ENCODE measurements at regions not wholly inside any gene's neighbourhood (a gene's known extent, or its start where the extent isn't known, plus 50 kb on each side); places are given as distances from the start of the nearest gene placed in this dataset.

GRCh38 chr20:39916236-39916765, 772.7 kb downstream of the MAFB start:
- Histone ChIP-seq H3K9me2 (replicated peaks; ENCODE audit: low read length) (no peaks in the 10 kb centered on the region), H3K4me3 (ENCODE audit: low read length) (no peak overlapping the region), H3K4me1 (ENCODE audit: insufficient read depth, low read length) (no peaks in the 10 kb centered on the region), H3F3A (ENCODE audit: low read length, unreplicated experiment) (no peaks in the 10 kb centered on the region), H3K9ac (ENCODE audit: low read length) (no peak overlapping the region), H2AFZ (ENCODE audit: low read length) (no peak overlapping the region), H3K27ac (ENCODE audit: low read length) (no peak overlapping the region), H3K36me3 (ENCODE audit: low read depth, low read length) (no peaks in the 10 kb centered on the region), H4K20me1 (ENCODE audit: low read length) (no peaks in the 10 kb centered on the region), H3K9me3 (ENCODE audit: low read length) (0 out of 2 replicates have a peak, but pooled peaks cover 10% of the 10 kb centered on the region), H3K4me2 (ENCODE audit: low read length) (no peak overlapping the region), H3K27me3 (ENCODE audit: low read length) (no peaks in the 10 kb centered on the region), H3K79me2 (ENCODE audit: low read length) (no peaks in the 10 kb centered on the region)
- intact Hi-C loops (cut with micrococcal nuclease) = no loop called here
- CTCF ChIA-PET = no interaction called here
- TF ChIP-seq, protein P1, sequence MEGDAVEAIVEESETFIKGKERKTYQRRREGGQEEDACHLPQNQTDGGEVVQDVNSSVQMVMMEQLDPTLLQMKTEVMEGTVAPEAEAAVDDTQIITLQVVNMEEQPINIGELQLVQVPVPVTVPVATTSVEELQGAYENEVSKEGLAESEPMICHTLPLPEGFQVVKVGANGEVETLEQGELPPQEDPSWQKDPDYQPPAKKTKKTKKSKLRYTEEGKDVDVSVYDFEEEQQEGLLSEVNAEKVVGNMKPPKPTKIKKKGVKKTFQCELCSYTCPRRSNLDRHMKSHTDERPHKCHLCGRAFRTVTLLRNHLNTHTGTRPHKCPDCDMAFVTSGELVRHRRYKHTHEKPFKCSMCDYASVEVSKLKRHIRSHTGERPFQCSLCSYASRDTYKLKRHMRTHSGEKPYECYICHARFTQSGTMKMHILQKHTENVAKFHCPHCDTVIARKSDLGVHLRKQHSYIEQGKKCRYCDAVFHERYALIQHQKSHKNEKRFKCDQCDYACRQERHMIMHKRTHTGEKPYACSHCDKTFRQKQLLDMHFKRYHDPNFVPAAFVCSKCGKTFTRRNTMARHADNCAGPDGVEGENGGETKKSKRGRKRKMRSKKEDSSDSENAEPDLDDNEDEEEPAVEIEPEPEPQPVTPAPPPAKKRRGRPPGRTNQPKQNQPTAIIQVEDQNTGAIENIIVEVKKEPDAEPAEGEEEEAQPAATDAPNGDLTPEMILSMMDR (conservative IDR thresholded peaks at IDR 0.05; ENCODE audit: low read depth, low read length) = no peak
- no peak for TF ChIP-seq EZH2 (IDR thresholded peaks at IDR 0.05; ENCODE audit: low read length, unreplicated experiment)
- no peak for TF ChIP-seq EZH2phosphoT487 (IDR thresholded peaks at IDR 0.05; ENCODE audit: borderline replicate concordance, low read length)
- POLR2A ChIA-PET (ENCODE audit: unreplicated experiment) = no interaction called here
- ATAC-seq = no peak
- DNase-seq = no peak
- no TSS peak for BruUV-seq (replicated peaks)

DNA sequence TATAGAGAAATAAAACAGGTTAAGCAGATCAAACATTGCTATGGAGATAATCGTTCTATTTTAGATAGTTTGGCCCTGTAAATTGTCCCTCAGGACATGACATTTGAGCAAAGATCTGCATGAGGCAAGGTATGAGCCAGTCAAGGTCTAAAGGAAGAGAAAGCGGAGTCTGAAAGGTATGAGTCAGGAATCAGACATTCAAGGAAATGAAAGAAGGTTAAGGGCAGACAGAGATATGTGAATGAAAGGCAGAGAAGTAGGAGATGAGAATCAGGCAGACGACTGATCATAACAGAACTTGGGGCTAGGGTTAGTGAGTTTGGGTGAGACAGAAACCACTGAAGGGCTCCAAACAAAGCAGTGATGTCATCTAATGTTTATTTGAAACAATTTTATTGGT, 775.8 kb downstream of the MAFB start:
- ChIA-PET CTCF (no interaction called here), POLR2A (ENCODE audit: unreplicated experiment) (no interaction called here)
- no peak overlapping the region for H3K27ac ChIP-seq (ENCODE audit: low read length)
- no peak overlapping the region for H3K4me3 ChIP-seq (ENCODE audit: low read length)
- H3K36me3 ChIP-seq (ENCODE audit: low read depth, low read length) = no peaks in the 10 kb centered on the region
- no TSS peak for BruUV-seq (replicated peaks)
- no peaks in the 10 kb centered on the region for H3K79me2 ChIP-seq (ENCODE audit: low read length)
- TF ChIP-seq, protein P1 (conservative IDR thresholded peaks at IDR 0.05; ENCODE audit: low read depth, low read length) = no peak
- TF ChIP-seq EZH2phosphoT487 (IDR thresholded peaks at IDR 0.05; ENCODE audit: borderline replicate concordance, low read length) (no peak), EZH2 (IDR thresholded peaks at IDR 0.05; ENCODE audit: low read length, unreplicated experiment) (no peak)
- DNase-seq = no peak
- ATAC-seq = no peak
- no peaks in the 10 kb centered on the region for H4K20me1 ChIP-seq (ENCODE audit: low read length)
- H3F3A ChIP-seq (ENCODE audit: low read length, unreplicated experiment) = no peaks in the 10 kb centered on the region
- intact Hi-C loops (cut with micrococcal nuclease) = no loop called here
- no peak overlapping the region for H2AFZ ChIP-seq (ENCODE audit: low read length)
- H3K4me1 ChIP-seq (ENCODE audit: insufficient read depth, low read length) = no peaks in the 10 kb centered on the region
- no peak overlapping the region for H3K4me2 ChIP-seq (ENCODE audit: low read length)
- H3K9me3 ChIP-seq (ENCODE audit: low read length) = peaks cover 13% of the 10 kb centered on the region; the same call in 1 of the 2 replicates
- H3K9ac ChIP-seq (ENCODE audit: low read length) = no peak overlapping the region
- no peaks in the 10 kb centered on the region for H3K27me3 ChIP-seq (ENCODE audit: low read length)
- no peaks in the 10 kb centered on the region for H3K9me2 ChIP-seq (replicated peaks; ENCODE audit: low read length)

DNA sequence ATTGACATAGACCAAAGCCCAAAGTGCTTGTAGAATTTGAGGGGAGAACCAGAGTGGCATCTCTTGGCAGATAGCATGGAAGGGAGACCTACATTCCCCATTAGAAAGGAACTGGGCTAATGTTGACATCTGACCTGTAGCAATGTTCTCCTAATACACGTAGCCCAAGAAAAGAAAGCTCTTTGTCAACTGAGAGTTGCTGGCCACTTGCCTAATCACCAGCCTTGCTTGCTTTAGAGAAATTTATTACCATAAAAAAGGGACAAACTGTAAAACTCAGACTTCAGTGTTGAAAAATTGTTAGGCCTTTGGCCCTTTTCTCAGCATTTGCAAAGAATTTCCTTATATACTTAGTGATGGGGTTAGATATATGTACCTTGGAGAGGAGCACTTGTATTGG, 777.5 kb downstream of the MAFB start:
- intact Hi-C loops (cut with micrococcal nuclease) = no loop called here
- CTCF ChIA-PET = no interaction called here
- DNase-seq = no peak
- Histone ChIP-seq H3F3A (ENCODE audit: low read length, unreplicated experiment) (no peaks in the 10 kb centered on the region), H3K9me3 (ENCODE audit: low read length) (peaks cover 15% of the 10 kb centered on the region; the same call in 1 of the 2 replicates), H3K4me1 (ENCODE audit: insufficient read depth, low read length) (no peaks in the 10 kb centered on the region), H4K20me1 (ENCODE audit: low read length) (no peaks in the 10 kb centered on the region), H3K27ac (ENCODE audit: low read length) (no peak overlapping the region), H3K9ac (ENCODE audit: low read length) (no peak overlapping the region), H2AFZ (ENCODE audit: low read length) (no peak overlapping the region), H3K79me2 (ENCODE audit: low read length) (no peaks in the 10 kb centered on the region), H3K4me2 (ENCODE audit: low read length) (no peak overlapping the region), H3K9me2 (replicated peaks; ENCODE audit: low read length) (no peaks in the 10 kb centered on the region), H3K4me3 (ENCODE audit: low read length) (no peak overlapping the region), H3K36me3 (ENCODE audit: low read depth, low read length) (no peaks in the 10 kb centered on the region), H3K27me3 (ENCODE audit: low read length) (no peaks in the 10 kb centered on the region)
- no peak for ATAC-seq
- BruUV-seq (replicated peaks) = no TSS peak
- POLR2A ChIA-PET (ENCODE audit: unreplicated experiment) = no interaction called here
- TF ChIP-seq EZH2phosphoT487 (IDR thresholded peaks at IDR 0.05; ENCODE audit: borderline replicate concordance, low read length) = no peak
- TF ChIP-seq, protein P1 (conservative IDR thresholded peaks at IDR 0.05; ENCODE audit: low read depth, low read length) = no peak
- TF ChIP-seq EZH2 (IDR thresholded peaks at IDR 0.05; ENCODE audit: low read length, unreplicated experiment) = no peak
